Fibroblast of pulmonary artery (primary cell): ENCODE measurements at regions not wholly inside any gene's neighbourhood (a gene's known extent, or its start where the extent isn't known, plus 50 kb on each side); places are given as distances from the start of the nearest gene placed in this dataset.

Experiments
- DNase-seq: peaks from one replicate; pipeline ENCODE4 v3.0.0-alpha.2; 2010; ENCODE audit warnings: low read depth
- H3K4me3 ChIP-seq: replicated peaks from 2 replicates; pipeline ENCODE4 v1.5.1; 2011; ENCODE audit warnings: low read depth, mild to moderate bottlenecking, control low read depth, low read length, moderate library complexity
- CTCF ChIP-seq: IDR thresholded peaks from 2 replicates; pipeline ENCODE4 v1.5.1; 2011; ENCODE audit warnings: mild to moderate bottlenecking, control low read depth, low read length, inconsistent platforms; ENCODE audit errors: missing control alignments

GRCh38 chr14:22513066-22513812, 75.8 kb downstream of the DAD1 start:
- no peak for TF ChIP-seq CTCF
- peak; percentile 10 for DNase-seq
- H3K4me3 ChIP-seq = no peak overlapping the region

GRCh38 chr14:22512106-22512814, 76.8 kb downstream of the DAD1 start:
- DNase-seq = no peak
- no peak for TF ChIP-seq CTCF
- no peak overlapping the region for H3K4me3 ChIP-seq

GRCh38 chr14:22510527-22511110, 78.4 kb downstream of the DAD1 start:
- peak; percentile 68 for DNase-seq
- TF ChIP-seq CTCF = no peak
- no peak overlapping the region for H3K4me3 ChIP-seq

GRCh38 chr14:22509751-22510300, 79.2 kb downstream of the DAD1 start:
- DNase-seq = no peak
- H3K4me3 ChIP-seq = no peak overlapping the region
- TF ChIP-seq CTCF = no peak

- no peak overlapping the region for H3K4me3 ChIP-seq
- DNase-seq = no peak
- no peak for TF ChIP-seq CTCF
Observed at GRCh38 chr14:22509036-22509709, 79.9 kb downstream of the DAD1 start.

- TF ChIP-seq CTCF = no peak
- DNase-seq = no peak
- H3K4me3 ChIP-seq = no peak overlapping the region
Observed at GRCh38 chr14:22508662-22509035, 80.4 kb downstream of the DAD1 start.
